ENCODE measurements at regions not wholly inside any gene's neighbourhood (a gene's known extent, or its start where the extent isn't known, plus 50 kb on each side); places are given as distances from the start of the nearest gene placed in this dataset.
"Not testable (repeated sequence)": the region's sequence is repeated elsewhere in the genome, so short reads cannot be mapped to it uniquely, and the experiment has no call there.

- no peak for ATAC-seq
- Mint-ChIP-seq H3K27ac (no peak overlapping the region), H3K36me3 (no peaks in the 10 kb centered on the region), H3K9me3 (no peaks in the 10 kb centered on the region), H3K4me3 (no peak overlapping the region), H3K4me1 (peaks cover 32% of the 10 kb centered on the region), H3K27me3 (peaks cover 72% of the 10 kb centered on the region)
Measured at GRCh38 chr17:77839698-77840512, 118.6 kb upstream of the TNRC6C start.

- H3K27ac Mint-ChIP-seq = no peak overlapping the region
- no peaks in the 10 kb centered on the region for H3K9me3 Mint-ChIP-seq
- ATAC-seq = no peak
- H3K4me1 Mint-ChIP-seq = peaks cover 32% of the 10 kb centered on the region
- no peak overlapping the region for H3K4me3 Mint-ChIP-seq
- peaks cover 74% of the 10 kb centered on the region for H3K27me3 Mint-ChIP-seq
- no peaks in the 10 kb centered on the region for H3K36me3 Mint-ChIP-seq
Measured at GRCh38 chr17:77840513-77841165, 117.9 kb upstream of the TNRC6C start.

DNA sequence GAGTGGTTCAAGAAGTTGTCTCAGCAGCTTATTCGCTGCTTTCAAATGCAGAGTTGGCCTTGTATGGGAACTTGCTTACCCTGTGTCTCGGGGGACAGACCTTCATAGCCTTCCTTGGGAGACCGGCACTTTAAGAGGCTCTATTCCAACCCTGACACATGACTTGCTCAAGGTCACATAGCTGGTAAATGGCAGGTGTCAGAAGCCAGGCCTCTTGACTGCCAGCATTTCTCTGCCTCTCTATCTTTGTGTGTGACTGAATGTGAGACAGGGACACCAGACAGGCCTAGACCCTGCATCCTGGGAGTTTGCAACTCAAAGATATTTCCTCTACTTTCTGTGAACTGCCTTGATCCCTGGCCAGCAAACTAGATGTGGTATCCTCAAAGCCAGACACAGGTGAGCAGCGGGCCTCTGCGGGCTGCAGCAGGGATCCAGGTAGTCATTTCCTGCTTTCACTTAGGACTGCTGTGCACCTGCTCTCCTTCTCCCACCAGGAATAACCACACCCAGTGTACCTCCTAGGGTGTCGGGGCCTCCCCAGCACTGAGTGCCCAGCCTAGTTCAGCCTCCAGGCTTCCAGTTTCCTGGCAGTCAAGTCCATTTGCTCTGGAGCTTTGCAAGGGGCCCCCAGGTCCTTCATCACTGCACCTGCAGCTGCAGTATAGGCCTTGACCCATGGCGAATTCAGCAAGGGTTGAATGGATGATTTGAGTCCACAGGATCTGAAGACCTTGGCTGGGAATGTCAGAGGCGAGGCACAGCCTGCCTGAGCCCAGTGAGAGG lies 116.6 kb upstream of the TNRC6C start:
- Mint-ChIP-seq H3K4me1 (peaks cover 45% of the 10 kb centered on the region), H3K4me3 (no peak overlapping the region), H3K36me3 (no peaks in the 10 kb centered on the region), H3K9me3 (no peaks in the 10 kb centered on the region), H3K27me3 (peaks cover 85% of the 10 kb centered on the region), H3K27ac (no peak overlapping the region)
- ATAC-seq = no peak

- Mint-ChIP-seq H3K27ac (no peak overlapping the region), H3K4me1 (peaks cover 52% of the 10 kb centered on the region), H3K27me3 (peaks cover 78% of the 10 kb centered on the region), H3K36me3 (no peaks in the 10 kb centered on the region), H3K4me3 (no peak overlapping the region), H3K9me3 (no peaks in the 10 kb centered on the region)
- ATAC-seq = no peak
Measured at GRCh38 chr17:77842528-77843147, 115.9 kb upstream of the TNRC6C start.

GRCh38 chr17:77843255-77843895 lies 115.1 kb upstream of the TNRC6C start:
- H3K4me3 Mint-ChIP-seq, H3K27ac Mint-ChIP-seq, H3K36me3 Mint-ChIP-seq, H3K9me3 Mint-ChIP-seq: not testable (repeated sequence)
- H3K4me1 Mint-ChIP-seq = peaks cover 52% of the 10 kb centered on the region
- H3K27me3 Mint-ChIP-seq = peaks cover 70% of the 10 kb centered on the region
- ATAC-seq = peak; percentile 75

DNA sequence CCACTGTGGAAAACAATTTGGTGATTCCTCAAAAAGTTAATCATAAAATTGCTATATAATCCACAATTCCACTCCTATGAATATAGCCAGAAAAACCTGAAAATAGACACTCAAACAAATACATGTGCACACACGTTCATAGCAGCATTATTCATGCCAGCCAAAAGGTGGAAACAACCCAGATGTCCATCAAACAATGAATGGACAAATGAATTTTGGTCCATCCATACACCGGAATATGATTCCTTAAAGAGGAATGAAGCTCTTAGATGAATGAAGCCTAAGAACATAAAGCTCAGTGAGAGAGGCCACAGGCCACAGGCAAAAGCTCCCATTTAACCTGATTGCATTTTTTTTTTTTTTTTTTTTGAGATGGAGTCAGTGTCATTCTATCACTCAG lies 114.6 kb upstream of the TNRC6C start:
- no peak overlapping the region for H3K4me3 Mint-ChIP-seq
- no peaks in the 10 kb centered on the region for H3K9me3 Mint-ChIP-seq
- H3K36me3 Mint-ChIP-seq = no peaks in the 10 kb centered on the region
- H3K4me1 Mint-ChIP-seq = peaks cover 51% of the 10 kb centered on the region
- peaks cover 65% of the 10 kb centered on the region for H3K27me3 Mint-ChIP-seq
- H3K27ac Mint-ChIP-seq = no peak overlapping the region
- no peak for ATAC-seq

- Mint-ChIP-seq H3K4me1 (peaks cover 46% of the 10 kb centered on the region), H3K4me3 (peak overlapping the region; percentile 11), H3K27ac (no peak overlapping the region), H3K36me3 (no peaks in the 10 kb centered on the region), H3K27me3 (peaks cover 57% of the 10 kb centered on the region), H3K9me3 (no peaks in the 10 kb centered on the region)
- no peak for ATAC-seq
Measured at GRCh38 chr17:77844681-77845080, 113.8 kb upstream of the TNRC6C start.

GRCh38 chr17:77845541-77846225 lies 112.8 kb upstream of the TNRC6C start:
- H3K27ac Mint-ChIP-seq = no peak overlapping the region
- H3K27me3 Mint-ChIP-seq = peaks cover 49% of the 10 kb centered on the region
- H3K4me1 Mint-ChIP-seq = peaks cover 46% of the 10 kb centered on the region
- no peak for ATAC-seq
- no peak overlapping the region for H3K4me3 Mint-ChIP-seq
- no peaks in the 10 kb centered on the region for H3K9me3 Mint-ChIP-seq
- no peaks in the 10 kb centered on the region for H3K36me3 Mint-ChIP-seq

GRCh38 chr17:77846531-77847085 lies 111.9 kb upstream of the TNRC6C start:
- no peak overlapping the region for H3K4me3 Mint-ChIP-seq
- peaks cover 46% of the 10 kb centered on the region for H3K4me1 Mint-ChIP-seq
- H3K36me3 Mint-ChIP-seq = no peaks in the 10 kb centered on the region
- no peak overlapping the region for H3K27ac Mint-ChIP-seq
- ATAC-seq = peak; percentile 52
- no peaks in the 10 kb centered on the region for H3K9me3 Mint-ChIP-seq
- peaks cover 40% of the 10 kb centered on the region for H3K27me3 Mint-ChIP-seq

GRCh38 chr17:77847221-77848085 lies 111.0 kb upstream of the TNRC6C start:
- no peaks in the 10 kb centered on the region for H3K36me3 Mint-ChIP-seq
- H3K27ac Mint-ChIP-seq = no peak overlapping the region
- no peaks in the 10 kb centered on the region for H3K9me3 Mint-ChIP-seq
- ATAC-seq = peak; percentile 6
- H3K4me1 Mint-ChIP-seq = peaks cover 40% of the 10 kb centered on the region
- peaks cover 32% of the 10 kb centered on the region for H3K27me3 Mint-ChIP-seq
- H3K4me3 Mint-ChIP-seq = no peak overlapping the region

- no peak overlapping the region for H3K27ac Mint-ChIP-seq
- H3K36me3 Mint-ChIP-seq = no peaks in the 10 kb centered on the region
- H3K9me3 Mint-ChIP-seq = no peaks in the 10 kb centered on the region
- H3K4me3 Mint-ChIP-seq = no peak overlapping the region
- no peak for ATAC-seq
- H3K4me1 Mint-ChIP-seq = peaks cover 32% of the 10 kb centered on the region
- peaks cover 25% of the 10 kb centered on the region for H3K27me3 Mint-ChIP-seq
Measured at GRCh38 chr17:77848257-77848656, 110.2 kb upstream of the TNRC6C start.

GRCh38 chr17:77849239-77849638 lies 109.3 kb upstream of the TNRC6C start:
- Mint-ChIP-seq H3K27me3 (peaks cover 30% of the 10 kb centered on the region), H3K9me3 (no peaks in the 10 kb centered on the region), H3K36me3 (no peaks in the 10 kb centered on the region), H3K27ac (no peak overlapping the region), H3K4me1 (peaks cover 23% of the 10 kb centered on the region), H3K4me3 (no peak overlapping the region)
- no peak for ATAC-seq

- no peaks in the 10 kb centered on the region for H3K9me3 Mint-ChIP-seq
- peaks cover 7% of the 10 kb centered on the region for H3K4me1 Mint-ChIP-seq
- peaks cover 25% of the 10 kb centered on the region for H3K27me3 Mint-ChIP-seq
- no peak overlapping the region for H3K4me3 Mint-ChIP-seq
- H3K36me3 Mint-ChIP-seq = no peaks in the 10 kb centered on the region
- no peak overlapping the region for H3K27ac Mint-ChIP-seq
- ATAC-seq = no peak
Measured at GRCh38 chr17:77851921-77852320, 106.6 kb upstream of the TNRC6C start.
